ENCODE measurements at regions not wholly inside any gene's neighbourhood (a gene's known extent, or its start where the extent isn't known, plus 50 kb on each side); places are given as distances from the start of the nearest gene placed in this dataset.
"Not testable (repeated sequence)": the region's sequence is repeated elsewhere in the genome, so short reads cannot be mapped to it uniquely, and the experiment has no call there.

- DNase-seq: no peak
Measured at GRCh38 chr17:14595656-14596055, 294.8 kb downstream of the HS3ST3B1 start.

GRCh38 chr17:14594690-14595089 lies 293.8 kb downstream of the HS3ST3B1 start:
- DNase-seq: no peak

- DNase-seq: no peak
Measured at GRCh38 chr17:14593956-14594355, 293.1 kb downstream of the HS3ST3B1 start.

- no peak for DNase-seq
Measured at GRCh38 chr17:14590459-14591250, 289.8 kb downstream of the HS3ST3B1 start.

GRCh38 chr17:14585099-14585498 lies 284.2 kb downstream of the HS3ST3B1 start:
- no peak for DNase-seq

GRCh38 chr17:14582996-14583395 lies 282.1 kb downstream of the HS3ST3B1 start:
- no peak for DNase-seq

- no peak for DNase-seq
Measured at GRCh38 chr17:14581186-14581830, 280.4 kb downstream of the HS3ST3B1 start.

GRCh38 chr17:14580499-14580898 lies 279.6 kb downstream of the HS3ST3B1 start:
- DNase-seq: no peak

GRCh38 chr17:14579716-14580115 lies 278.8 kb downstream of the HS3ST3B1 start:
- DNase-seq: no peak

GRCh38 chr17:14575471-14575953 lies 274.6 kb downstream of the HS3ST3B1 start:
- DNase-seq: no peak

GRCh38 chr17:14560325-14560724 lies 259.4 kb downstream of the HS3ST3B1 start:
- not testable (repeated sequence) for DNase-seq

- DNase-seq: no peak
Measured at GRCh38 chr17:14559264-14560119, 258.6 kb downstream of the HS3ST3B1 start.

GRCh38 chr17:14557480-14557879 lies 256.6 kb downstream of the HS3ST3B1 start:
- DNase-seq: no peak

- no peak for DNase-seq
Measured at GRCh38 chr17:14553847-14554246, 253.0 kb downstream of the HS3ST3B1 start.

- no peak for DNase-seq
Measured at GRCh38 chr17:14552306-14552705, 251.4 kb downstream of the HS3ST3B1 start.

- no peak for DNase-seq
Measured at GRCh38 chr17:14547556-14547955, 246.7 kb downstream of the HS3ST3B1 start.

- no peak for DNase-seq
Measured at GRCh38 chr17:14547016-14547415, 246.1 kb downstream of the HS3ST3B1 start.

GRCh38 chr17:14545156-14545906 lies 244.4 kb downstream of the HS3ST3B1 start:
- DNase-seq: no peak

GRCh38 chr17:14541714-14542113 lies 240.8 kb downstream of the HS3ST3B1 start:
- no peak for DNase-seq

- no peak for DNase-seq
Measured at GRCh38 chr17:14539801-14540200, 238.9 kb downstream of the HS3ST3B1 start.

- DNase-seq: not testable (repeated sequence)
Measured at GRCh38 chr17:14532242-14532641, 231.4 kb downstream of the HS3ST3B1 start.
